EL (cell line): ENCODE measurements at regions not wholly inside any gene's neighbourhood (a gene's known extent, or its start where the extent isn't known, plus 50 kb on each side); places are given as distances from the start of the nearest gene placed in this dataset.
"Not testable (repeated sequence)": the region's sequence is repeated elsewhere in the genome, so short reads cannot be mapped to it uniquely, and the experiment has no call there.

ENCODE experiments used
- DNase-seq: peaks from one replicate; pipeline ENCODE4 v3.0.0-alpha.2; 2016

- no peak for DNase-seq
These were observed 80.2 kb downstream of the SH2D1A start for GRCh38 chrX:124426288-124427169.

- no peak for DNase-seq
These were observed 86.8 kb downstream of the SH2D1A start for GRCh38 chrX:124433186-124433585.

GRCh38 chrX:124435616-124436015 is 89.3 kb downstream of the SH2D1A start:
- no peak for DNase-seq

- no peak for DNase-seq
These were observed 94.3 kb downstream of the SH2D1A start for GRCh38 chrX:124440695-124441094.

- DNase-seq = no peak
These were observed 95.7 kb downstream of the SH2D1A start for GRCh38 chrX:124441971-124442590.

GRCh38 chrX:124455966-124456365 is 109.6 kb downstream of the SH2D1A start:
- DNase-seq = no peak

- not testable (repeated sequence) for DNase-seq
These were observed 113.5 kb downstream of the SH2D1A start for GRCh38 chrX:124459851-124460250.

- DNase-seq = no peak
These were observed 116.6 kb downstream of the SH2D1A start for GRCh38 chrX:124462931-124463330.

GRCh38 chrX:124467202-124467601 is 120.8 kb downstream of the SH2D1A start:
- no peak for DNase-seq

- DNase-seq = no peak
These were observed 129.0 kb downstream of the SH2D1A start for GRCh38 chrX:124475358-124475757.

- no peak for DNase-seq
These were observed 130.2 kb downstream of the SH2D1A start for GRCh38 chrX:124476562-124476961.

- no peak for DNase-seq
These were observed 131.7 kb downstream of the SH2D1A start for GRCh38 chrX:124478046-124478445.

GRCh38 chrX:124488412-124489161 is 142.2 kb downstream of the SH2D1A start:
- no peak for DNase-seq

GRCh38 chrX:124493984-124494383 is 147.6 kb downstream of the SH2D1A start:
- DNase-seq = no peak

GRCh38 chrX:124497386-124497785 is 151.0 kb downstream of the SH2D1A start:
- no peak for DNase-seq

GRCh38 chrX:124501586-124501985 is 155.2 kb downstream of the SH2D1A start:
- no peak for DNase-seq

- no peak for DNase-seq
These were observed 155.8 kb downstream of the SH2D1A start for GRCh38 chrX:124502166-124502565.

- DNase-seq = no peak
These were observed 156.2 kb downstream of the SH2D1A start for GRCh38 chrX:124502599-124502998.

GRCh38 chrX:124504111-124504983 is 158.0 kb downstream of the SH2D1A start:
- no peak for DNase-seq

GRCh38 chrX:124506066-124506465 is 159.7 kb downstream of the SH2D1A start:
- DNase-seq = no peak

- no peak for DNase-seq
These were observed 160.9 kb downstream of the SH2D1A start for GRCh38 chrX:124507246-124507645.

GRCh38 chrX:124518885-124519284 is 172.5 kb downstream of the SH2D1A start:
- no peak for DNase-seq

- DNase-seq = no peak
These were observed 178.5 kb downstream of the SH2D1A start for GRCh38 chrX:124524852-124525251.
